Kidney (tissue), 13 donors: ENCODE measurements at regions not wholly inside any gene's neighbourhood (a gene's known extent, or its start where the extent isn't known, plus 50 kb on each side); places are given as distances from the start of the nearest gene placed in this dataset.

Experiments
- DNase-seq, 5 donors: peaks; one replicate each; pipeline ENCODE4 v3.0.0-alpha.2; 2013 to 2020
- FAIRE-seq: peaks from 2 replicates; lab custom pipeline; 2012; peaks lifted over from hg19 to GRCh38; lab: Jason Lieb, UNC
- H3K27ac ChIP-seq, 2 donors: one replicate each; pipeline ENCODE4 v1.7.0; 2013; ENCODE audit warnings: low read depth in 2 of 2, low read length in 2 of 2, inconsistent platforms in 1 of 2
- H3K27me3 ChIP-seq: one replicate; pipeline ENCODE4 v1.7.1; 2013; ENCODE audit warnings: low read length, inconsistent platforms; ENCODE audit not compliant: control insufficient read depth, insufficient read depth
- H3K36me3 ChIP-seq, 3 donors: one replicate each; pipeline versions ENCODE4 v1.7.0 to v1.7.1; 2013; ENCODE audit warnings: low read length in 3 of 3, control low read depth in 1 of 3, inconsistent platforms in 1 of 3; ENCODE audit not compliant: insufficient read depth in 3 of 3, control insufficient read depth in 2 of 3
- H3K4me1 ChIP-seq, 3 donors: one replicate each; pipeline versions ENCODE4 v1.7.0 to v1.7.1; 2013; ENCODE audit warnings: low read length in 3 of 3, inconsistent platforms in 1 of 3, low read depth in 1 of 3; ENCODE audit not compliant: control insufficient read depth in 2 of 3, insufficient read depth in 2 of 3
- H3K4me3 ChIP-seq, 3 donors: one replicate each; pipeline versions ENCODE4 v1.7.0 to v1.8.1; 2013; ENCODE audit warnings: low read length in 3 of 3, control low read depth in 1 of 3, inconsistent platforms in 1 of 3
- H3K9ac ChIP-seq, 3 donors: one replicate each; pipeline versions ENCODE4 v1.7.0 to v1.7.1; 2013; ENCODE audit warnings: low read length in 3 of 3, control low read depth in 1 of 3, inconsistent platforms in 1 of 3
- H3K9me3 ChIP-seq, 3 donors: one replicate each; pipeline versions ENCODE4 v1.7.0 to v1.7.1; 2013; ENCODE audit warnings: low read length in 3 of 3, control low read depth in 1 of 3, inconsistent platforms in 1 of 3; ENCODE audit not compliant: control insufficient read depth in 2 of 3, insufficient read depth in 1 of 3
- CTCF ChIP-seq: IDR thresholded peaks from 3 replicates; pipeline ENCODE4 v1.5.1; 2012; ENCODE audit warnings: mild to moderate bottlenecking, moderate library complexity, borderline replicate concordance; ENCODE audit not compliant: insufficient read depth; ENCODE audit errors: extremely low read depth
- intact Hi-C: fragments of 100-400 bp; cut with DNase I; formaldehyde crosslinking; loops from one replicate; pipeline ENCODE4 v1.11.1; 2022
- donor health status: control.
- donor health status: control.
- donor health status: control.
- donor health status: control.
- donor health status: control.
- donor health status: DM: yes; HTN: yes; CAD: no.
- donor health status: Normal renal cell carcinoma (clear cell type).

- Histone ChIP-seq H3K36me3 (no peaks in the 10 kb centered on the region), H3K9ac (no peak overlapping the region), H3K27ac (no peak overlapping the region), H3K27me3 (no peaks in the 10 kb centered on the region), H3K4me1 (no peaks in the 10 kb centered on the region), H3K9me3 (no peaks in the 10 kb centered on the region), H3K4me3 (no peak overlapping the region)
- FAIRE-seq = no peak
- no peak for DNase-seq
- TF ChIP-seq CTCF = no peak
- intact Hi-C loops = no loop called here
Observed at GRCh38 chr6:21648475-21649050, 55.0 kb downstream of the SOX4 start.

- intact Hi-C loops = no loop called here
- no peaks in the 10 kb centered on the region for H3K9me3 ChIP-seq
- TF ChIP-seq CTCF = no peak
- DNase-seq (no peak), FAIRE-seq (no peak)
- no peaks in the 10 kb centered on the region for H3K36me3 ChIP-seq
- H3K4me3 ChIP-seq = no peak overlapping the region
- H3K4me1 ChIP-seq = no peaks in the 10 kb centered on the region
- H3K27ac ChIP-seq = no peak overlapping the region
- no peaks in the 10 kb centered on the region for H3K27me3 ChIP-seq
- no peak overlapping the region for H3K9ac ChIP-seq
Observed at GRCh38 chr6:21653323-21653722, 59.8 kb downstream of the SOX4 start.

GRCh38 chr6:21653905-21654304 lies 60.4 kb downstream of the SOX4 start:
- no peak overlapping the region for H3K4me3 ChIP-seq
- H3K27ac ChIP-seq = no peak overlapping the region
- no peaks in the 10 kb centered on the region for H3K9me3 ChIP-seq
- no peaks in the 10 kb centered on the region for H3K27me3 ChIP-seq
- no peaks in the 10 kb centered on the region for H3K4me1 ChIP-seq
- intact Hi-C loops = no loop called here
- TF ChIP-seq CTCF = no peak
- peak in 1 of 5 donors; percentile 22 for DNase-seq
- no peak for FAIRE-seq
- no peaks in the 10 kb centered on the region for H3K36me3 ChIP-seq
- H3K9ac ChIP-seq = no peak overlapping the region

GRCh38 chr6:21654361-21654760 lies 60.8 kb downstream of the SOX4 start:
- no peaks in the 10 kb centered on the region for H3K27me3 ChIP-seq
- DNase-seq = no peak
- no peak for FAIRE-seq
- no peaks in the 10 kb centered on the region for H3K36me3 ChIP-seq
- H3K4me3 ChIP-seq = no peak overlapping the region
- no peaks in the 10 kb centered on the region for H3K4me1 ChIP-seq
- H3K9me3 ChIP-seq = no peaks in the 10 kb centered on the region
- no peak for TF ChIP-seq CTCF
- intact Hi-C loops = no loop called here
- no peak overlapping the region for H3K9ac ChIP-seq
- no peak overlapping the region for H3K27ac ChIP-seq
